ENCODE measurements at regions not wholly inside any gene's neighbourhood (a gene's known extent, or its start where the extent isn't known, plus 50 kb on each side); places are given as distances from the start of the nearest gene placed in this dataset.

DNA sequence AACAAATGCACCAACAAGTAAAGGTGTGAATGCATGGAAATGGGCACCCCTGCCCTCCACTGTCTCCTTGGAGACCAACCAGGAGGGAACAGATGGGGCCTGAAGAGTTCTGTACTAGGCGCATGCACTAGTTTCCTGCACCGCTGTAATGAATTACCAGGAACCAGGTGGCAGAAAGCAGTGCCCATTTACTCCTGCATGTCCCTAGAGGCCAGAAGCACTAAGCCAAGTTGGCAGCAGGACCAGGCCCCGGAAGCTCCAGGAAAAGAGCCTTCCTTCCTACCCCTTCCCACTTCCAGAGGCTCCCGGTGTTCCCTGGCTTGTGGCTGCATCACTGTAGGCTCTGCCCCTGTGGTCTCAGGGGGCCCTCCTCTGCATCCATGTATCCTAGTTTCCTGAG is 237.5 kb upstream of the PPP2R2D start:
- Histone ChIP-seq H3K79me2 (ENCODE audit: insufficient read depth, low read length) (no peaks in the 10 kb centered on the region), H3K14ac (ENCODE audit: insufficient read depth, low read length) (no peak overlapping the region; the same call in 1 of the 2 replicates), H3K27ac (ENCODE audit: insufficient read length, low read depth, low read length) (no peak overlapping the region), H3K23ac (ENCODE audit: insufficient read length, low read depth, low read length) (no peak overlapping the region), H3K27me3 (ENCODE audit: insufficient read depth, low read length) (no peaks in the 10 kb centered on the region), H3K9ac (ENCODE audit: extremely low read depth, insufficient read length, low read length) (no peak overlapping the region), H3K23me2 (ENCODE audit: insufficient read length, low read depth, low read length, poor library complexity, severe bottlenecking) (no peaks in the 10 kb centered on the region), H4K5ac (ENCODE audit: insufficient read length, low read depth, low read length) (no peak overlapping the region), H3K18ac (ENCODE audit: insufficient read length, low read depth, low read length) (no peak overlapping the region), H3K56ac (ENCODE audit: insufficient read length, low read depth, low read length) (no peak overlapping the region), H3K4me2 (ENCODE audit: insufficient read depth, insufficient read length, low read length) (no peak overlapping the region), H2BK5ac (ENCODE audit: insufficient read length, low read length) (no peak overlapping the region), H4K91ac (ENCODE audit: insufficient read length, low read depth, low read length) (no peak overlapping the region), H3K4me1 (ENCODE audit: insufficient read depth, low read length) (no peaks in the 10 kb centered on the region), H2BK12ac (ENCODE audit: insufficient read length, low read depth, low read length) (no peak overlapping the region), H2BK15ac (ENCODE audit: low read depth, low read length) (no peak overlapping the region; the same call in 1 of the 2 replicates), H3K79me1 (ENCODE audit: insufficient read depth, low read depth, low read length, poor library complexity, severe bottlenecking) (no peaks in the 10 kb centered on the region), H2AK5ac (ENCODE audit: insufficient read length, low read length) (no peak overlapping the region), H2BK20ac (ENCODE audit: low read depth, low read length, poor library complexity, severe bottlenecking) (no peak overlapping the region), H3K9me3 (ENCODE audit: control insufficient read depth, low read depth, low read length) (no peaks in the 10 kb centered on the region), H4K8ac (replicated peaks; ENCODE audit: insufficient read length, low read depth, low read length) (no peak overlapping the region), H4K20me1 (ENCODE audit: control insufficient read depth, insufficient read depth, insufficient read length) (no peaks in the 10 kb centered on the region), H3T11ph (ENCODE audit: low read length) (no peak overlapping the region), H2AFZ (ENCODE audit: low read length) (no peak overlapping the region), H2BK120ac (ENCODE audit: low read depth, low read length, poor library complexity, severe bottlenecking) (no peak overlapping the region), H3K4ac (ENCODE audit: low read depth, low read length) (no peak overlapping the region)
- Mint-ChIP-seq H3K36me3 (ENCODE audit: insufficient read depth in 1 of 3, low read depth in 3 of 3) (peaks cover 0 to 11% (median 8%) of the 10 kb centered on the region in 3 experiments; a peak in 4 of 7 replicates), H3K4me1 (peaks cover 6 to 7% of the 10 kb centered on the region in 2 experiments), H3K9me3 (peaks cover 13 to 19% of the 10 kb centered on the region in 2 experiments; a peak in 4 of 5 replicates), H3K4me3 (no peak overlapping the region), H3K27me3 (ENCODE audit: low read depth) (peaks cover 12% of the 10 kb centered on the region), H3K27ac (peak overlapping the region in 1 of 3 experiments; percentile 66; a peak in 1 of 7 replicates)
- no CpG with 5 or more reads among the region's 4 CpGs for WGBS (ENCODE audit: extremely low coverage, insufficient read length, low lambda C conversion rate)
- no peak for DNase-seq
- TF ChIP-seq, protein P1, sequence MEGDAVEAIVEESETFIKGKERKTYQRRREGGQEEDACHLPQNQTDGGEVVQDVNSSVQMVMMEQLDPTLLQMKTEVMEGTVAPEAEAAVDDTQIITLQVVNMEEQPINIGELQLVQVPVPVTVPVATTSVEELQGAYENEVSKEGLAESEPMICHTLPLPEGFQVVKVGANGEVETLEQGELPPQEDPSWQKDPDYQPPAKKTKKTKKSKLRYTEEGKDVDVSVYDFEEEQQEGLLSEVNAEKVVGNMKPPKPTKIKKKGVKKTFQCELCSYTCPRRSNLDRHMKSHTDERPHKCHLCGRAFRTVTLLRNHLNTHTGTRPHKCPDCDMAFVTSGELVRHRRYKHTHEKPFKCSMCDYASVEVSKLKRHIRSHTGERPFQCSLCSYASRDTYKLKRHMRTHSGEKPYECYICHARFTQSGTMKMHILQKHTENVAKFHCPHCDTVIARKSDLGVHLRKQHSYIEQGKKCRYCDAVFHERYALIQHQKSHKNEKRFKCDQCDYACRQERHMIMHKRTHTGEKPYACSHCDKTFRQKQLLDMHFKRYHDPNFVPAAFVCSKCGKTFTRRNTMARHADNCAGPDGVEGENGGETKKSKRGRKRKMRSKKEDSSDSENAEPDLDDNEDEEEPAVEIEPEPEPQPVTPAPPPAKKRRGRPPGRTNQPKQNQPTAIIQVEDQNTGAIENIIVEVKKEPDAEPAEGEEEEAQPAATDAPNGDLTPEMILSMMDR (conservative IDR thresholded peaks at IDR 0.05) = no peak
